NCI-H446 treated with DMSO at 0.1 percent for 48 hours (cell line): ENCODE measurements at regions not wholly inside any gene's neighbourhood (a gene's known extent, or its start where the extent isn't known, plus 50 kb on each side); places are given as distances from the start of the nearest gene placed in this dataset.
"Not testable (repeated sequence)": the region's sequence is repeated elsewhere in the genome, so short reads cannot be mapped to it uniquely, and the experiment has no call there.

Source experiments
- DNase-seq: peaks from one replicate; lab custom pipeline; 2025; lab: John Stamatoyannopoulos, UW

DNA sequence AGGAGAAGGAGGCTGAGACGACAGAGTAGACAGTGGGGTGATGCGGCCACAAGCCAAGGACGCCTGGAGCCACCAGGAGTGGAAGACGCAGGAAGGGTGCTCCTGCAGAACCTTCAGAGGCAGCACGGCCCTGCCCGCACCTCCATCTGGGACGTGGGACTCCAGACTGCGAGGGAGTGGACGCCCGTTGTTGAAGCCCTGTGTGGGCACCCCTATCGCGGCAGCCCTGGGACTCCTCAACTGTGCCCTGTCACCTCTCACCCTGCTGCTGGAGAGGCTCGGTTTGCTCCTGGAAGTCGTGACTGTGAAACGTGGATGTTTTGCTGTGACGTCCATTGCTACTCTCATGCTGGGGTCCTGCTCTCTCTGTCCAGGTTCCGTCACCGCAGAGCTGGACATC, 100.6 kb upstream of the LRPAP1 start:
- DNase-seq, result not testable (repeated sequence)

DNA sequence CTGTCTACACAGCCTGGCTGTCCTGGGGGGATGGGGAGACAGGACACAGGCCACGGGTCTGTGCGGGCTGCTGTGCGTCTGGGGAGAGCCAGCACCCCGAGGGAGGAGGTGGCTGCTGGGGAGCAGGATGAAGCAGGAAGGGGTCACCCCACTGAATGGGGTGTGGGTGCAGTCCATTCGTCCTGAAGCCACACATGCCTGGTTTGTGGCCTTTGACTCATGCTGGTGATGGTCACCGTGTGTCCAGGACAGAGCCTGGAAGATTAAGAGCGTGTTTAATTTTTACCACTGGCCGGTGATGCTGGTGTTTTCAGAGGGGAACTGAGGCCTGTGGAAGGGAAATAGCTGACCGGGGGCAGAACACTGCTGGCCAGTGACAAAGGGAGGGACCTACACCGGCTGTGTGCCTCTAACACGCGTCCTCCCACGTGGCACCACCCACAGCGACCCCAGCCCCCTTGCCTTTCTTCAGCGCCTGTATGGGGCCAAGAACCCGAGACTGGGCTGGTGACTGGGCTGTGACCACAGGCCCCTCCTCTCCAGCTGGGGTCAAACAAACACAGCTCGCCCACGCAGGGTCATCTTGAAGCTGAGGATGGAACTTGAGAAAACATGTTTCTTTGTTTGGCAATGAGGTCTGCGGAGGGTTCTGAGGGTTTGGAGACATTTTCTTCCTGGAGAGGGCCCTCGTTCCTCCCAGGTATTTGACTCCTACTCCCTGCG, 99.5 kb upstream of the LRPAP1 start:
- not testable (repeated sequence) for DNase-seq

DNA sequence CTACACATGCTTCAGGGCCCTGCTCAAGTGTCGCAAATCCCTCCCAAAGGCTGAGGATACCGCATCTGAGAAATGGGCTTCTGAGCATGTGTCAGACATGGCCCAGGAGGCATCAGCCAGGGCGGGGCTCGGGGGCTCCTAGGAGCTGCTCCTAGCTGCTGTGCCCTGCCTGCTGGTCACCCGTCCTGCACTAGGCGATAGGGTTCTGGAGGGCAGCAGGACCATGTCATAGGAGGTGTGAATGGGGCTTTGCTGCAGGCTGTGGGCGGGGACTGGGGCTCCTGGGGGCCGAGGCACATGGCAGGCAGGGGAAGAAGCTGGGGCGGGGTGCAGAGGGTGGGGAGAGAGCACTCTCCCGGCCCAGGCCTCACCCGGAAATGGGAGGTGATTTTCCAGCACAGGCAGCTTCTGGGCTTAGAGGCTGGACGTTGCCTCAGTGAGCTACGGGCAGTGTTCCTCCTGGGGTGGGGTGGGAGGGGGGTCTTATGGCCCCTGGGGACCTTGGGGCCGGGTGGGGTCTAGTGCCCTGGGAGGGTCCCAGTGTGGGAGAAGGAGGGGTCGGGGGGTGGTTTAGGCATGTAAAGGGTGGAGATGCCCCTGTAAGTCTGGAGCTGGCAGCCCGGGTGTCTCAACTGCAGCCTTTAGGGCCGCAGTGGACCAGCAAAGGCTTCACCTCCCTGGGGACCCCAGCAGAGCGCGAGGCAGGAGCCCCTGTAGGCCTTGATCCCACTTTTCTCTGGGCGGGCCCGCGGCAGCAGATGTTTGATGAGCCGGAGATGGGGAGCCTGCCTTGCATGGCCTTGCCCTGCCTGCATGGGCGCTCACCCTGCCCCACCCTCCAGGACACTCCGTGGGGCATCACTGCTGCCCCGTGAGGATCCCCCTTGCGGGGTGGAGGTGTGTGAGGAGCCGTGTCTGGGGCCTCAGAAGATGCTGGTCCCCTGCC, 98.6 kb upstream of the LRPAP1 start:
- DNase-seq, result no peak

DNA sequence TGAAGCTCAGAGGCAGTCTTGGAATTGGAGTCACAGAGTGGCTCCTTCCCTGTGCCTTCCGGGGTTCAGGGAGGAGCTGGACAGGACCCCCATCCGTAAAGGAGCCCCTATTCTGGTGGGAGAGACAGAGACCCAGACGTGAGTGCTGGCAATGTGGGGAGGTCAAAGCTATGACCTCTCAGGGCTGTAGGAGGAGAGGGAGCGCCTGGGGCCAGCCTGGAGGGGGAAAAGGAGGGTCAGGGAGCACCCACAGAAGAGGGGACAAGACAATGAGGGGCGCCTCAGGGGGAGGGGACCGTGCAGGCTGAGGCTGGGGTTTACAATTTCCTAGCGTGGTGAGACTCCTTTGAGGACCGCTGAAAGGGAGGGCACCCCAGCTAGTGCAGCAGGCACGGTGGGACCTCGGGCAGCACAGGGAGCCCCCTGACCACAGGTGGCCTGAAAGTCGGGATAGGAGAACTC, 97.9 kb upstream of the LRPAP1 start:
- DNase-seq, result no peak

DNA sequence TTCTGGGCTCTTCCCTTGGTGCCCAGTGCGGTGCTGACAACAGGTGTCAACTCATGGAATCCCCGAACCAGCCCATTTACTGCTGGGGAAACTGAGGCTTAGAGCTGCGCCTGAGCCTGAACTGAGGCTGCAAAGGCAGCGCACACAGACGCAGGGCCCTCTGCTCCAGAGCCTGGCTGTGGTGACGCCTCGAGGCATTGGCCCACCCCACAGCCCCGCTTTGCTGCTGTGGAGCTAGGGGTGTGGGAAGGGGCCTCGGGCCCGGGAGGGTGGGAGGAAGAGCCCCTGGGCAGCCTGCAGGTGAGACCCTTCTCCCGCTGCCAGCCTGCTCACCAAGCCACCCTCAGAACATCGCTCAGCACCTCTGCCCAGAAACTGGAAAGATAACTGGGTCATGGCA, 97.4 kb upstream of the LRPAP1 start:
- DNase-seq, result no peak

DNA sequence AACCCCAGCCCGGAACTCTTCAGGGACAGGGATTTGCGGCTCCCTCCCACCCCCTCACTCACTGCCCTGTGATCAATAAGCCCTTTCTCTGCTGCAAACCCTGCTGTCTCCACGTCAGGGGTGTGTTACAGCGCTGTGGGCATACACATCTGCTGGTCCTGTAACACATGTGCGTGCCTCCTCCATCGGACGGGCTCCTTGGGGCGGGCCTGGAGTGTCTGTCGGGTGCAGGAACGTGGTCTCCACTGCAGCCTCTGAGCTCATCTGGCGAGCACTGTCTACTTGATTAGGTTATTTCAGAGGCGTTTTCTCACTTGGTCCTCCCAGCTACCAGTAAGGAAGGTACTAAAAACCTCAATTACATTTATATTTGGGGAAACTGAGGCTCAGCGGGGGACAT, 97.0 kb upstream of the LRPAP1 start:
- DNase-seq, result not testable (repeated sequence)

DNA sequence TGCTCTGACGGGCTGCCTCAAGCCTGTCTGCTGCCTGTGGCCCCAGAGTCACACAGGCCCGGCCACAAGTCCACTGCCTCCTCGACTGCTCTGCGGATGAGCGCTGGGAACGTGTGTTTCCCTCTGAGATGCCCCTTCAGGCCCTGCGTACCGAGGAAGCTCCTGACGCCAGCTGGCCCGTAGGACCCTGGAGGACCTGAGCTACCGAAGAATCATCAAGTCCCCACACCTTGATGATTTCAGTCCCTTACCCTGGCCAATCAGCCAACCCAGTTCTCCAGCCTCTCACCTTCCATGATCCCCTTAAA, 96.6 kb upstream of the LRPAP1 start:
- DNase-seq, result no peak

DNA sequence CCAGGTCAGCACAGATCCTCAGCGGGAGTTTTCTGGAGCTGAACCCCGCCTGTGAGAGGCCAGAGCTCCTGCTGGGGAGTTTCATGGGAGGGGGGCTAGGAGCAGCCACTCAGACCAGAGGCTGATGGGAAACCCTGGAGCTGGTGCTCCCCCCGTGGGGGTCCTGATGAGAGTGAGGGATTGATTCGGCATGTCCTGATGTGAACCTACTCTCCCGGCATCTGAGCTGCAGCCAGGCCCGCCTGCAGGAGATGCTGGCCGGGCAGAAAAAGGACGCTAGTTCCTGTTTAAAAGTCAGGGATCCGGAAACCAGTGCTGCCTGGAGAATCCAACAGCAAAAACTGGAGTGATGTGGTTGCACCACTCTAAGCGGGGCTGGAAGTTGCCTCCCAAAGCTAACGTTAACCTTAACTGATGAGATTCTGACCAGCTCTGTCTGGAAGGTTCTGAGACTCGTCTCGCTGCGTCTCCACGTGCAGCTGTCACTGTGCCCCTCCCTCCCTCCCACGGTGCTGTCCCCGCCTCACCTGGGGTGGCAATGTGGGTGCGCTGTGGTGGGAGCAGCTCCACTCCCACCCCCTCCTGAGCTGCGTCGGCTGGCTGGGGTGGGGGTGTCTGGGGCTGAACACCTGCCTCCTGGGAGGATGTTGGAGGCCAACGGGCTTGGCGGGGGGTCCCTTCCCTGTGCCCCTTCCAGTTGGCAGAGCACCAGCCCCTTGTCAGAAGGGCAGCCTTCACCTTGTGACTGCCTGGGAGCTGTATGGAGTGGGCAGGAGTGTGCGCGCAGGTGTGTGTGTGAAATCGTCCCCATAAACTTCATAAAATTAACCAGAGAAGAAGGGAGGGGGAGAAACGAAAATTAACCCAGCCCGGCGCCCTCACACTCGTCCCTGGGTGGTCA, 96.0 kb upstream of the LRPAP1 start:
- not testable (repeated sequence) for DNase-seq

DNA sequence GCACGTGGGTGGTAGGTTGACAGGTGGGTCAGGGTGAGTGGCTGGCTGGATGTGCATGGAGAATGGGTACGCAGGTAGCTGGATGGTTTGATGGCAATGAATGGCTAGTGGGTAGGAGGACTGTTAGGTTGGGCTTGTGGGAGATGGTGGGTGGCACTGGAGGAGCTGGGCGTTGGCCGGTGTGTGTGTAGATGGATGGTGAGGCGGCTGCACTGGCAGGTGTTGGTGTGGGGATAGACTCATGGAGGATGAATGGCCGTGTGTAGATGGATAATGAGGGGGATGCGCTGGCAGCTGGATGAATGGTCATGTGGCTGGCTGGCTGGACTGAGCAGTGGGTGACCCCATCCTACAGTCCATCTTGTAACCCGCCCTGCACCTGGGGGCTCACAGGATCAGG, 95.2 kb upstream of the LRPAP1 start:
- DNase-seq, result not testable (repeated sequence)

DNA sequence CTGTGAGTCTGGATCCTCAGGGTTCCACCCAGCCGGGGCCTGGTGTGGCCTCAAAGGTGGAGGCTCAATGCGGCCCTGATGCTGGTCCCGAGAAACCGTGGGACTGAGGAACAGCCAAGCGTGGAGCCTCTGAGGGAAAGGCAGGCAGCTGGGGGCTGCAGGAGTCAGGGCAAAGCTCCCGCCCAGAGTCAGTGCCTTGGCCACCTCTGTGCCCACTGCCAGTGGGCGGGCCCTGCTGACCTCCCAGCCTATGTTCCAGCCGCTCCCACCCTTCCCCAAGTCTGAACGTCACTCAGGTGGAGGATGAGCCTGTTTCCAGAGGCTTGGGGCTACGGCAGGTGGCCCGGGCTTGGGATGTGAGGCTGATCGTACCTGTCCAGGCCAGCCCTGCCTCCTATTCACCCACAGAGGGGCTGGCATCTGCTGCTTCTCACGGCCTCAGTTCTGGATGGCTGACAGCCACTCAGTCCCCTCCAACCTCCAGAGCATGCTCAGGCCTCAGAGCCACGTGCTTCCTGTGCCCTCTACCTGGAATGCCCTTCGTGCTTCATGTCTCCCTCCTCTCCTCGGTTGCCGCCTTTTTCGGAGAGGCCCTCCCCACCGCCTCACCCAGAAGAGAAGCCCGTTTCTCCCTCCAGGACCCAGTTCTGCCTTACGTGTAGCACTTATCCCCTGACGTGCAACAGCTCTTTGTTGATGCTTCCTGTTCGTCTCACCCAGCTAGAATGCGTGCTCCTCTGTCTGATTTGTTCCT, 94.1 kb upstream of the LRPAP1 start:
- DNase-seq, result not testable (repeated sequence)

DNA sequence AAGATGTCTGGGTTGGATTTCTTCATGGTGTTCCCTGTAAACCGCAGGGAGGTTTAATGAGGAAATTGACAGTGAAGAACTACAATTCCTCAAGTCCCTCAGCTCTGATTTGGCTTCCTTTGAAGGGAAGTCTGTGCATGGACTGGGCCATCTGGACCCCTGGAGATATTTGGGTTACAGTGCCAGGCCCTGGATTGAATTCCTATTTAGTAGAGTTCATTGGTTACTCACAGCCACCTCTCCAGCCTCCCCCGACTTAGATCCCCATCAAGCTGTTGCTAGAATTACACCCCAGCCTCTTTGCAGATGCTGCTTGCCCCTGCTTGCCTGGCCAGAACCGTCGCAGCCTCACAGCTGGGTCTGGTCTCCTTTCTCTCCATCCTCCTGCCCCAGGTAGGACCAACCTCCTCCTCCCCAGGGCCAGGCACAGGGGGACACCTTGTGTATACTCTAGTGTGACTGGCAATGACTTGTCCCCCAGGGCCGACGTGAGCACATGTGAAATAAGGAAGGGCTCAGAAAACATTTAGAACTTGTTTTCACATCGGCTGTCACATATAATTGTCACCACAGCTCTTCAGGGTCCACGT, 93.2 kb upstream of the LRPAP1 start:
- not testable (repeated sequence) for DNase-seq

DNA sequence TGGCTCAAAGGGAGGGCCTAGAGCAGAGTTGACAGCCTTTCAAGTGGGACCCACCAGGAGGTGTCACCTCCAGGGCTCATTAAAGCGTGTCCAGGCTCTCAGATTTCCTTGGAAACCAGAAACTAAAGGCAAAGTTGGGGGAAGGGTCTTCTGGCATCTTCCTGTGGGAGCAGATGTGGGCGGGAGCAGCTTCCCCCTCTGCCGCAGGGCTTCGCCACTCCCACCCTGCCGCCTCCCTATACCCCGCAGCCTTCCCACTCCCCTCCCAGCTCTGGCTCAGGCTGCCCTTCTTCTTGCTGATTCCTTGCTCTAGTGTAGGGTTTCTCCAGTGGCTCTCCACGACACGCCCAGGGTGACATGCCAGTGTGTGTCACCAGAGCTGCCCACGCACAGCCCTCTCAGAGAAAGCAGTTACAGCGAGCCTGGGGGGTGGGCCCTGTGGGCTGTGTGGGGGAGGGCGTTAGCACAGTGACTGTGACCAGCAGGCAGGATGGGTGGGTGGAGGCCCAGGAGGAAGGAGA, 91.6 kb upstream of the LRPAP1 start:
- DNase-seq, result not testable (repeated sequence)

DNA sequence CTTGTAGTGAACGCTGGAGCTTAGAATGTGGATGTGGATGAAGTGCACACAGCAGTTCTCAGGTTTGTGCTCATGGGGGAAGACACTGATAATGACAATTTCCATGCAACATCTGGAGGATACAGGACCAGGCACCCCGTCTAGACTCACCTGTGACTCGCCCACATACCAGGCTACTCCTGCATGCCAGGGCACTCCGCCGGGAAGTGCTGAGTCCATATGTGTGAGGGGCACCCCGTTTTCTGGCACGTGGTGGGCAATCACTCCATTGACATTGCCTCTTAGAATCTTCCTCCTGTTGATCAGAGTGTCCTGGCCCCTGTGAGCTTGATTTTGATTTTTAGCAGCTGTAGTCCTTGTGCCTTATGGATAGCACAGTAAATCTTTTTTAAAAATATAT, 90.9 kb upstream of the LRPAP1 start:
- DNase-seq, result no peak

DNA sequence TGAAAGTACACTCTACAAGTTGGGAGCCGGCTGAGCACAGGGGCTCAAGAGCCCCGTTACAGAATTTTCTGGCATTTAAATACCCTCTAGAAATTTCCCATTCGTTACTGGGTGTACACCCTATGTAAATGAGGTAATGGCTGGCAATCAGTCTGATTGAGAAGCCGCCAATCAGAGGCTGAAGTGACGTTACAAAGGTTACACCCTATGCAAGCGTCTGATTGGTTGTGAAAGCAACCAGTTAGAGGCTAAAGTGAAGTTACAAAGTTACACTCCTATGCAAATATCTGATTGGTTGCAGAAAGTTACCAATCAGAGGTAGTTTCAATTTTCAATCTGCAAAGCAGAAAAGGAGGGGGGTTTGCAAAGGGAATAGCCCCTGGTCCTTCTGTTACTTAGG, 88.1 kb upstream of the LRPAP1 start:
- not testable (repeated sequence) for DNase-seq

DNA sequence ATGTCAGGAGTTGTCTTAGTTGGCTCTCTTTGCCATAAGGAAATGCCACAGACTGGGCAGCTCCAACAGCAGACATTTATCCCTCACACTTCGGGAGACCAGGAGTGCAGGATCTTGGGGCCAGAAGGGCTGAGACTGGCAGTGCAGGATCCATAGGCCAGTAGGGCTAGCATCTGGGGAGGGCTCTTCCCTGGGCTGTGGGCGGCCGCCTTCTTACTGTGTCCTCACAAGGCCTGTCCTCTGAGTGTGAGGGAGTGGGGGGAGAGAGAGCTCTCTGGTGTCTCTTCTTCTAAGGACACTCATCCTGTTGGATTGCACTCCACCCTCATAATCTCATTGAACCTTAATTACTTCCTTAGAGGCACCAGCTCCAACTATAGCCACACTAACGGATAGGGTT, 87.5 kb upstream of the LRPAP1 start:
- DNase-seq, result not testable (repeated sequence)

DNA sequence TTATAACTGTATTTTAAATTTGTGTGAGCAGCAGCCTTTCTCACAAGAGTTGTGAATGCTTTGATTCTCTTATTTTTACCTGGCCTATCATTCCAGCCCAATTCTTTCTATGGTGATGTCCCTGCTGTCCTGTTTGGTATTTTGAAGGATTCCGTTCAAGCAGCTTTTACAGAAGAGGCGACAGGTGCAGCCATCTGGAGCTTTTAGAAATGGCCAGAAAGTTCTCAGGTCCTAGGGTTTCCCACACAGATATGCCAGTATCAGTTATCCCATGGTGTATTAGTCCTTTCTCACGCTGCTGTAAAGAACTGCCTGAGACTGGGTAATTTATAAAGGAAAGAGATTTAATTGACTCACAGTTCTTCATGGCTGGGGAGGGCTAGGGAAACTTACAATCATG, 86.1 kb upstream of the LRPAP1 start:
- DNase-seq, result not testable (repeated sequence)

DNA sequence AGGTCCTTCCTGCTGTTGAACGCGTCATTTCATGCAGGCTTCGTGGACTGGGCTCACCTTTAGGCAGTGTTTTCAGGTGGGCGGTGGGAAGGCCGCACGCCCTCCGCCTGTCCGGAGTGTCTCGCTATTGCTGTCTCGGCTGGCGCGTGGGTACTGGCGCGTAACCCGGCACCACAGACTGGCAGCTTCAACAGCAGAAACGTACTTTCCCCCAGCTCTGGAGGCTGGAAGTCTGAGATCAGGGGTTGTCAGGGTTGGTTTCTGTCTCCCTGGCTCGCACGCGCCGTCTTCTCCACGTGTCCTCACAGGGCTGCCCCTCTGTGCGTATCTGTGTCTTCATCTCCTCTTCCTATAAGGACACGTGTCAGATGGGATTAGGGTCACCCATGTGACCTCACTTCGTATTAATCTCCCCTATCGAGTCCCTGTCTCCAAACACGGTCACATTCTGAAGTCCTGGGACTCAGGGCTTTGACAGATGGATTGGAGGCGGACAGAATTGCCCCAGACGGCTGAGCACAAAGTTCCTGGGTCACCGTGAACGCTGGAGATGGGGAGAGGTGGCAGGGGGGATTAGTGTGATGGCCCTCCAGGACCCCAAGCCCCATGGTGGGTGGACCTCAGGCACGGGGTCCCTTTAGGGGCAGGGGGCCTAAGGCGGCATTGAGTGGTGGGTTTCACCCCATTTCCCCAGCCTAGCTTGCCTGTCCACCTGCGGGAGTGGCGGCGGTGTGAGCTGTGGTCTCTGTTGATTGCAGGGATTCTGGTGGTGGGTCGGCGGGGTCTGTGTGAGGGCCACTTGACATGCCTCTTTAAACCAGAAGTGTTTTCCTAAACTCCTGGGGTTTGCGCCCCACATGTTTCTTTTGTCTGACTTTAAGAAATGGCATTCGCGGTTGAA, 83.4 kb upstream of the LRPAP1 start:
- no peak for DNase-seq

DNA sequence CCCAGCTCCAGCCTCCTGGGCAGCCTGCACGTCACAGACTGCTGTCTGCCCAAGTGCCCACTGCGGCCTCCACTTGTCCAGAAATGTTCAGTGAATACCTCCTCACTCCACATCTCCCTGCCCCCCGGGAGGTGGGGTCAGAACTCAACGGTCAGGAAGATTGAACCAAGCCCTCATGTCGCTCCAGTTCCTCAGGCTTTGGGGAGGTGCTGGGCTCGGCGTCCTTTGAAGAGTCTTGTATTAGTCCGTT, 82.4 kb upstream of the LRPAP1 start:
- no peak for DNase-seq

DNA sequence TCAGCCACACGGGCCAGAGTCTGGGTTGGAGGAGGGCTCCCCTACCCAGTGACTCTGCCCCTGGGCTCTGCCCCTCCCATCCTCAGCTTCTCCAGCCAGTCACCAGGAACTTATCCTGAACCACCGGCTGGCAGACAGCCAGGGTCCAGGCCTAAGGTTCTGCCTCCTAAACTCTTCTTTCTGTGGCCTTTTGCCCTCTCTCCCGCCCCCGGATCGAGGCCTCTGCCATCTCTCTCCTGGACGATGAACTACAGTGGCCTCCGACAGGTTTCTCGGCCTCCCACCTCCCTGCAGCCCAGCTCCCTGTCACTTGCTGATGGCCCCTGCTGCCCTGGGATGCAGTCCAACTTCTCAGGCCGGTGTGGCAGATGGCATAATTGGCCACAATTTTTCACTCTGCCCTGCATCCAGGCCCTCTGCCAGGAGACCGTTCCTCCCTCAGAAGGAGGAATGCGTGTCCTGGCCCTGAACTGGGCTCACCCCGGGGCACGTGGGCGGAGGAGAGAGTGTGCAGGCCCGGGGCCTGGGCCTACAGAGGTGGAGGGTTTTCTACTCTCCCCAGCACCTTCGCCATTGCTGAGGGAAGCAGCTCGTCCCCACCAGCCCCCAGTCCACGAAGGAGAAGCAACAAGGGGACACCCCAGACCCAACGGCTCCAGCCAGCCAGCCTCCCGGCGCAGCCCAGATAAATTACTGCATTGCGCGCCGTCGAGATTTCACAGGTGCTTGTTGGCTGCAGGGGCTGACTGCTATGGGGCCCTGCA, 81.9 kb upstream of the LRPAP1 start:
- DNase-seq, result peak; percentile 21
